Body of pancreas (tissue), 4 donors: ENCODE measurements at regions not wholly inside any gene's neighbourhood (a gene's known extent, or its start where the extent isn't known, plus 50 kb on each side); places are given as distances from the start of the nearest gene placed in this dataset.
"Not testable (repeated sequence)": the region's sequence is repeated elsewhere in the genome, so short reads cannot be mapped to it uniquely, and the experiment has no call there.

Source experiments
- CTCF ChIP-seq, 7 experiments: fragments of 450-650 bp in 4 of 7; fragments of 200-600 bp in 3 of 7; sonication (generic) in 3 of 7; IDR thresholded peaks; one replicate each; pipeline ENCODE4 v1.5.1; 2016 to 2019; ENCODE audit warnings: antibody characterized with exemption in 7 of 7
- POLR2A ChIP-seq, 3 donors: fragments of 450-650 bp; IDR thresholded peaks; one replicate each; pipeline ENCODE4 v1.6.1; 2016; ENCODE audit warnings: antibody characterized with exemption in 3 of 3, mild to moderate bottlenecking in 2 of 3

- not testable (repeated sequence) for TF ChIP-seq CTCF, POLR2A (IDR thresholded peaks at IDR 0.05)
Observed at GRCh38 chrX:12082959-12083358, 55.3 kb upstream of the FRMPD4 start.
